ENCODE measurements at regions not wholly inside any gene's neighbourhood (a gene's known extent, or its start where the extent isn't known, plus 50 kb on each side); places are given as distances from the start of the nearest gene placed in this dataset.
A peak's percentile ranks its signal among the peaks of the same experiment; 100 is the strongest.

DNA sequence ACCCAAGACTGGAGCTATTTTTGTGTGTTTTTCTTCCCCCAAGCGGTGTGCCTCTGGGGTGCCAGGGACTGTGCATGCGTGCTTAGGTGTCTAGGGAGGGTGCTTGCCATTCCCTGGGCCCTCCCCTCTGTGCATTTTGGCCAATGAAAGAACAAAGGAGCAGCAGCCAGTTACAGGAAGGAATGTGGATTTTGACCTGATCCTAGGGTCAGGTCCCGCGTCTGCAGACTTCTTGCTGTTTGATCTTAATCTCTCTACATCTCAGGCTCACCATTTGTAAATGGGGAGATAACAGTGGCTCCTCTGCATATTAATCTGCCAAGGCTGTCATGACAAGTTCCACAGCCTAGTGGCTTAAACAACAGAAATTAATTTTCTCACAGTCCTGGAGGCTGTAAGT, 699.1 kb downstream of the QKI start:
- Histone ChIP-seq H3K36me3 (ENCODE audit: control insufficient read depth in 2 of 2, extremely low read depth in 1 of 2, insufficient read depth in 1 of 2, low read length in 1 of 2) (no peaks in the 10 kb centered on the region), H3K4me1 (ENCODE audit: control insufficient read depth in 1 of 2, extremely low read depth in 1 of 2, insufficient read depth in 2 of 2, low read length in 2 of 2) (no peaks in the 10 kb centered on the region), H3K27ac (ENCODE audit: low read length) (no peak overlapping the region), H3K9me3 (no peaks in the 10 kb centered on the region), H3K4me3 (ENCODE audit: control insufficient read depth in 1 of 2, extremely low read depth in 1 of 2, low read length in 1 of 2) (no peak overlapping the region), H3K27me3 (replicated peaks in 1 of 2; ENCODE audit: control insufficient read depth in 2 of 2, extremely low read depth in 1 of 2, insufficient read depth in 2 of 2, low read length in 1 of 2) (peaks cover 0 to 19% of the 10 kb centered on the region in 2 experiments)
- ChIA-PET CTCF (no interaction called here), POLR2A (no interaction called here)
- ATAC-seq (replicated peaks in 1 of 4) (no peak), DNase-seq (no peak)
- Mint-ChIP-seq H3K36me3 (no peaks in the 10 kb centered on the region), H3K27ac (no peak overlapping the region), H3K27me3 (peaks cover 4 to 15% of the 10 kb centered on the region in 2 donors), H3K4me1 (peaks cover 0 to 5% (median 2%) of the 10 kb centered on the region in 3 donors), H3K9me3 (no peaks in the 10 kb centered on the region), H3K4me3 (no peak overlapping the region)
- 100% methylated on average over 1 of the region's 4 CpGs for WGBS (ENCODE audit: insufficient coverage)

DNA sequence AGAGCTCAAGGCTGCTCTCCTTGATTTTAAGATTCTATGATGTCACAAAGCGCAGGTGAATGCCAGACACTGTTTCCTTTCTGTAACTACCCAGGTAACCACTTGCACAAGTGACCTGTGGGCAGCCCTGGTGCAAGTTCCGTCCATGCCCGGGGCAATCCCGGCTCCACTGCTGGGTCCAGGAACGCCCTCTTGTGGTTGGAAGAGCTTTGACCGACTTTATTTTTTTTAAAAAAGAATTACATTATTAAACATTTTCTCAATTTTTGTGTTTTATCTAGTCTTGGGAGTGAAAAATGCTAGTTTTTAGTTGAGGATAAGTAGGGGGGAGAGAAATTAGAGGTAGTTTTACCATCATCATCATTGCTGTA, 695.2 kb downstream of the QKI start:
- Mint-ChIP-seq H3K27ac (no peak overlapping the region), H3K9me3 (peaks cover 0 to 3% (median 0%) of the 10 kb centered on the region in 3 donors), H3K36me3 (no peaks in the 10 kb centered on the region), H3K4me1 (peaks cover 0 to 5% (median 2%) of the 10 kb centered on the region in 3 donors), H3K27me3 (peaks cover 4 to 24% of the 10 kb centered on the region in 2 donors), H3K4me3 (no peak overlapping the region)
- no peak for ATAC-seq (replicated peaks in 1 of 4)
- WGBS (ENCODE audit: insufficient coverage), result no CpG with 5 or more reads among the region's 6 CpGs
- H3K4me1 ChIP-seq (ENCODE audit: control insufficient read depth in 1 of 2, extremely low read depth in 1 of 2, insufficient read depth in 2 of 2, low read length in 2 of 2), result no peaks in the 10 kb centered on the region
- H3K4me3 ChIP-seq (ENCODE audit: control insufficient read depth in 1 of 2, extremely low read depth in 1 of 2, low read length in 1 of 2), result no peak overlapping the region
- no peaks in the 10 kb centered on the region for H3K9me3 ChIP-seq
- POLR2A ChIA-PET, result no interaction called here
- CTCF ChIA-PET, result no interaction called here
- H3K27ac ChIP-seq (ENCODE audit: low read length), result no peak overlapping the region
- peaks cover 0 to 26% of the 10 kb centered on the region in 2 experiments for H3K27me3 ChIP-seq (replicated peaks in 1 of 2; ENCODE audit: control insufficient read depth in 2 of 2, extremely low read depth in 1 of 2, insufficient read depth in 2 of 2, low read length in 1 of 2)
- no peak for DNase-seq
- no peaks in the 10 kb centered on the region for H3K36me3 ChIP-seq (ENCODE audit: control insufficient read depth in 2 of 2, extremely low read depth in 1 of 2, insufficient read depth in 1 of 2, low read length in 1 of 2)

DNA sequence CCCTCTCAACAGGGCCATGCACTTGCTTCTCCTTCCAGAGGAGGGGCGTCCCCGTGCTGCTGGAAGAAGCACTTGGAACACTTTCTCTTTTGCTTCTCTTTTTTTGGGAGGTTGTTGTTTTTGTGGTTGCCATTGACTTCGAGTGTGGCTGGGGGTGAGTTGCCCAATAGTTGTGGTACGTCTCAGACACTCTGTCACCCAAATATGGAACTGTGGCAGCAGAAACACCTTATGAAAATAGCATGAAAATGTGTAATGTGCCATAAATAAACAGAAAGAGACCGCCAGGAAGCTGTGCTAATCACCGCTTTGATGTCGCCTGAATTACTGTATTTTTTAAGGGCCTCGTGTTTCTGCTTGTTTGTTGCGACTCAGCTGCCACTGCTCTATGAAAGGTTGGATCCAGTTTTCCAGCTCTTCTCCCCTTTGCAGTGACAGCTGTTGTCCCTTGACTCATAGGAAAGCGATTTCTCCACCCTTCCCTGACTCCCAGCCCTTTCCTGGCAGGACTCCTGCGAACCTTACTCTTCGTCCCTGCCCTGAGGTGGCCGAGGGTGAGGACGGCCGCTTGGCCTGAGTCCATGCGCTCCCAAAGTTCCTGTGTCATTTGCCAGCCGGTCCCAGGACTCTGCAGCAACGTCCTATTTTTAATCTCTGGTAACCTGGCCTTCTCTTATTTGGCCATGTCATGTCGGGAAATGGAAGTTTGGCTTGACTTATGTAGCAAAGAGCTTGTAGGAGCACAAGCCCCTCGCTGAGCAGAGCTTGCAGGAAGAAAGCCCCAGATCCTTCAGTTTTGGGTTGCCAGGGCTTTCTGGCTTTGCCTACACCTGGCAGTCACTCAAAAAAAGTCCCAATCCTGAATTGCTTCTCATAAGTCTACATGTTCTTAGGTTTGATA, 694.6 kb downstream of the QKI start:
- Histone ChIP-seq H3K9me3 (no peaks in the 10 kb centered on the region), H3K4me1 (ENCODE audit: control insufficient read depth in 1 of 2, extremely low read depth in 1 of 2, insufficient read depth in 2 of 2, low read length in 2 of 2) (no peaks in the 10 kb centered on the region), H3K36me3 (ENCODE audit: control insufficient read depth in 2 of 2, extremely low read depth in 1 of 2, insufficient read depth in 1 of 2, low read length in 1 of 2) (no peaks in the 10 kb centered on the region), H3K27me3 (replicated peaks in 1 of 2; ENCODE audit: control insufficient read depth in 2 of 2, extremely low read depth in 1 of 2, insufficient read depth in 2 of 2, low read length in 1 of 2) (peaks cover 0 to 26% of the 10 kb centered on the region in 2 experiments), H3K27ac (ENCODE audit: low read length) (no peak overlapping the region), H3K4me3 (ENCODE audit: control insufficient read depth in 1 of 2, extremely low read depth in 1 of 2, low read length in 1 of 2) (no peak overlapping the region)
- POLR2A ChIA-PET, result no interaction called here
- Mint-ChIP-seq H3K27ac (no peak overlapping the region), H3K27me3 (peaks cover 4 to 24% of the 10 kb centered on the region in 2 donors), H3K36me3 (no peaks in the 10 kb centered on the region), H3K4me1 (peaks cover 0 to 5% (median 2%) of the 10 kb centered on the region in 3 donors), H3K4me3 (no peak overlapping the region), H3K9me3 (peaks cover 0 to 3% (median 0%) of the 10 kb centered on the region in 3 donors)
- WGBS (ENCODE audit: insufficient coverage), result 49% methylated on average over 11 of the region's 20 CpGs
- peak in 4 of 35 experiments; percentile 4 to 23 (median 8) for DNase-seq
- no peak for ATAC-seq (replicated peaks in 1 of 4)
- CTCF ChIA-PET, result no interaction called here

- CTCF ChIA-PET, result no interaction called here
- Mint-ChIP-seq H3K36me3 (no peaks in the 10 kb centered on the region), H3K27me3 (peaks cover 4 to 24% of the 10 kb centered on the region in 2 donors), H3K9me3 (peaks cover 0 to 3% (median 0%) of the 10 kb centered on the region in 3 donors), H3K4me3 (no peak overlapping the region), H3K27ac (no peak overlapping the region), H3K4me1 (peaks cover 0 to 5% (median 2%) of the 10 kb centered on the region in 3 donors)
- Histone ChIP-seq H3K27ac (ENCODE audit: low read length) (no peak overlapping the region), H3K4me3 (ENCODE audit: control insufficient read depth in 1 of 2, extremely low read depth in 1 of 2, low read length in 1 of 2) (no peak overlapping the region), H3K27me3 (replicated peaks in 1 of 2; ENCODE audit: control insufficient read depth in 2 of 2, extremely low read depth in 1 of 2, insufficient read depth in 2 of 2, low read length in 1 of 2) (peaks cover 0 to 23% of the 10 kb centered on the region in 2 experiments), H3K4me1 (ENCODE audit: control insufficient read depth in 1 of 2, extremely low read depth in 1 of 2, insufficient read depth in 2 of 2, low read length in 2 of 2) (no peaks in the 10 kb centered on the region), H3K9me3 (no peaks in the 10 kb centered on the region), H3K36me3 (ENCODE audit: control insufficient read depth in 2 of 2, extremely low read depth in 1 of 2, insufficient read depth in 1 of 2, low read length in 1 of 2) (no peaks in the 10 kb centered on the region)
- ATAC-seq (replicated peaks in 1 of 4), result no peak
- DNase-seq, result no peak
- 73% methylated on average over 4 of the region's 4 CpGs for WGBS (ENCODE audit: insufficient coverage)
- POLR2A ChIA-PET, result no interaction called here
Observed at GRCh38 chr6:164108092-164108491, 693.6 kb downstream of the QKI start.

GRCh38 chr6:164107297-164107995, 692.9 kb downstream of the QKI start:
- H3K27me3 ChIP-seq (replicated peaks in 1 of 2; ENCODE audit: control insufficient read depth in 2 of 2, extremely low read depth in 1 of 2, insufficient read depth in 2 of 2, low read length in 1 of 2), result peaks cover 0 to 23% of the 10 kb centered on the region in 2 experiments
- H3K36me3 ChIP-seq (ENCODE audit: control insufficient read depth in 2 of 2, extremely low read depth in 1 of 2, insufficient read depth in 1 of 2, low read length in 1 of 2), result no peaks in the 10 kb centered on the region
- Mint-ChIP-seq H3K27ac (no peak overlapping the region), H3K4me1 (peaks cover 0 to 5% (median 2%) of the 10 kb centered on the region in 3 donors), H3K9me3 (peaks cover 0 to 3% (median 0%) of the 10 kb centered on the region in 3 donors), H3K27me3 (peaks cover 4 to 24% of the 10 kb centered on the region in 2 donors), H3K36me3 (no peaks in the 10 kb centered on the region), H3K4me3 (no peak overlapping the region)
- no peak overlapping the region for H3K27ac ChIP-seq (ENCODE audit: low read length)
- DNase-seq (no peak), ATAC-seq (replicated peaks in 1 of 4) (no peak)
- 82% methylated on average over 5 of the region's 9 CpGs for WGBS (ENCODE audit: insufficient coverage)
- CTCF ChIA-PET, result no interaction called here
- H3K4me1 ChIP-seq (ENCODE audit: control insufficient read depth in 1 of 2, extremely low read depth in 1 of 2, insufficient read depth in 2 of 2, low read length in 2 of 2), result no peaks in the 10 kb centered on the region
- no peak overlapping the region for H3K4me3 ChIP-seq (ENCODE audit: control insufficient read depth in 1 of 2, extremely low read depth in 1 of 2, low read length in 1 of 2)
- no peaks in the 10 kb centered on the region for H3K9me3 ChIP-seq
- POLR2A ChIA-PET, result no interaction called here

DNA sequence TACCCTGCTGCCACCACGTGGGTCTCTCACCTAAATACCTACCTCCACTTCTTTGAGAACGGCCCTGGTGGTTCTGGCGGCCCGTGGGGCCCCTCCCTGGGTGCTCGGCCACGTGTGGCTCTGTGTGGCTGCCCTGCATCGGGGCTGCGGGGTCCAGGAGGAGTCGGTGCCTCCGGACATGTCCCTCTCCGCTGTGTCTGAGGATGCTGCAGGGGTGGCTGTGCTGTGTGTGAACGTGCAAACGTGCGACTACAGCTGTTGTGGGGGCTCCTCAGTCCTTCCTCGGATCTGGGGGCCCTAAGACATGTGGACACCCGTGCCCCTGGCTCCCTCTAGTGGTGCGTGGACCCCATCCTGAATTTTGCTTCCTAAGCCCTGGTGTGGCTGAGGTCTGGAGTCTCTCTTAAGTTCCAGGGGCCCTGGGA, 691.8 kb downstream of the QKI start:
- Histone ChIP-seq H3K9me3 (no peaks in the 10 kb centered on the region), H3K27ac (ENCODE audit: low read length) (no peak overlapping the region), H3K36me3 (ENCODE audit: control insufficient read depth in 2 of 2, extremely low read depth in 1 of 2, insufficient read depth in 1 of 2, low read length in 1 of 2) (no peaks in the 10 kb centered on the region), H3K27me3 (replicated peaks in 1 of 2; ENCODE audit: control insufficient read depth in 2 of 2, extremely low read depth in 1 of 2, insufficient read depth in 2 of 2, low read length in 1 of 2) (peaks cover 0 to 23% of the 10 kb centered on the region in 2 experiments), H3K4me1 (ENCODE audit: control insufficient read depth in 1 of 2, extremely low read depth in 1 of 2, insufficient read depth in 2 of 2, low read length in 2 of 2) (no peaks in the 10 kb centered on the region), H3K4me3 (ENCODE audit: control insufficient read depth in 1 of 2, extremely low read depth in 1 of 2, low read length in 1 of 2) (no peak overlapping the region)
- CTCF ChIA-PET, result interaction anchor here in 1 of 2 donors (0.6 kb wide), 1 partner anchor 1199 kb away, joined by 3 read pairs; no protein-coding TSS in a partner anchor
- no peak overlapping the region for H3K27ac Mint-ChIP-seq
- no peak overlapping the region for H3K4me3 Mint-ChIP-seq
- H3K36me3 Mint-ChIP-seq, result no peaks in the 10 kb centered on the region
- peaks cover 0 to 10% (median 0%) of the 10 kb centered on the region in 3 donors for H3K9me3 Mint-ChIP-seq
- POLR2A ChIA-PET, result no interaction called here
- H3K4me1 Mint-ChIP-seq, result peaks cover 0 to 5% (median 2%) of the 10 kb centered on the region in 3 donors
- no peak for ATAC-seq (replicated peaks in 1 of 4)
- 65% methylated on average over 15 of the region's 17 CpGs for WGBS (ENCODE audit: insufficient coverage)
- H3K27me3 Mint-ChIP-seq, result peaks cover 13 to 26% of the 10 kb centered on the region in 2 donors
- DNase-seq, result no peak

Data from T-cell (primary cell).